ENCODE measurements at regions not wholly inside any gene's neighbourhood (a gene's known extent, or its start where the extent isn't known, plus 50 kb on each side); places are given as distances from the start of the nearest gene placed in this dataset.

- dilution Hi-C loops (cut with HindIII; ENCODE audit: low sequenced_read_pairs, unreplicated experiment) (no loop called here), in situ Hi-C loops (cut with MboI; ENCODE audit: low sequenced_read_pairs) (no loop called here), intact Hi-C loops (cut with micrococcal nuclease) (no loop called here)
- H2AFZ ChIP-seq (replicated peaks; ENCODE audit: low read length, poor library complexity) = no peak overlapping the region
- H3K9me3 ChIP-seq (ENCODE audit: control insufficient read depth, insufficient read depth, low read length) = no peaks in the 10 kb centered on the region
- H3K18ac ChIP-seq (ENCODE audit: low read depth, low read length) = no peak overlapping the region
- POLR2A ChIA-PET (ENCODE audit: unreplicated experiment) = no interaction called here
- TF ChIP-seq MAFK (IDR thresholded peaks at IDR 0.05; ENCODE audit: low read depth, low read length) (peak; percentile 33; the same call in 1 of the 2 replicates), ELK1 (IDR thresholded peaks at IDR 0.05; ENCODE audit: borderline replicate concordance, low read depth, low read length) (no peak)
- no peaks in the 10 kb centered on the region for H4K20me1 ChIP-seq (ENCODE audit: insufficient read depth, low read length)
- no peak for ATAC-seq (ENCODE audit: low read depth)
- H3K9ac ChIP-seq (ENCODE audit: low read depth, low read length) = no peak overlapping the region
- H3K27me3 ChIP-seq (ENCODE audit: control insufficient read depth, insufficient read depth, low read length) = peaks cover 3% of the 10 kb centered on the region
- H3K4me3 ChIP-seq (ENCODE audit: insufficient read depth, low read depth, low read length) = no peak overlapping the region
- no peak overlapping the region for H2BK5ac ChIP-seq (ENCODE audit: low read depth, low read length, poor library complexity, severe bottlenecking)
- no peak overlapping the region for H2BK20ac ChIP-seq (ENCODE audit: low read depth, low read length)
- no peak overlapping the region for H4K5ac ChIP-seq (ENCODE audit: low read depth, low read length)
- no peak overlapping the region for H3K14ac ChIP-seq (replicated peaks; ENCODE audit: low read depth, low read length)
- H4K91ac ChIP-seq (ENCODE audit: insufficient read depth, low read depth, low read length) = no peak overlapping the region
- no peak overlapping the region for H3K4me2 ChIP-seq (ENCODE audit: low read depth, low read length)
- H2AK5ac ChIP-seq (ENCODE audit: low read depth, low read length) = no peak overlapping the region
- WGBS, 2 experiments (ENCODE audit: extremely low coverage in 2 of 2, insufficient read length in 1 of 2) = no CpG with 5 or more reads among the region's 1 CpG
- H3K79me1 ChIP-seq (ENCODE audit: low read depth in 1 of 2, low read length in 2 of 2) = no peaks in the 10 kb centered on the region
- CTCF ChIA-PET = interaction anchor here (1.4 kb wide), 1 partner anchor 121 kb away, joined by 3 read pairs; no protein-coding TSS in a partner anchor
- H2BK15ac ChIP-seq (ENCODE audit: low read depth, low read length) = no peak overlapping the region
- no peak overlapping the region for H3K56ac ChIP-seq (ENCODE audit: extremely low read depth, insufficient read depth, low read length)
- H2BK120ac ChIP-seq (ENCODE audit: low read depth, low read length) = no peak overlapping the region
- H3K9me1 ChIP-seq (ENCODE audit: insufficient read depth, low read length) = no peaks in the 10 kb centered on the region
- BruUV-seq (replicated peaks) = no TSS peak
- no peak overlapping the region for H3K23ac ChIP-seq (ENCODE audit: low read depth, low read length)
- H3K27ac ChIP-seq (ENCODE audit: insufficient read depth, low read length) = no peak overlapping the region
- no peak for DNase-seq
- no peak overlapping the region for H4K8ac ChIP-seq (ENCODE audit: low read depth in 2 of 2, low read length in 2 of 2)
- no peaks in the 10 kb centered on the region for H3K36me3 ChIP-seq (ENCODE audit: control insufficient read depth, insufficient read depth, low read length)
- no peak overlapping the region for H3K4ac ChIP-seq (ENCODE audit: low read depth, low read length)
- H2AK9ac ChIP-seq (replicated peaks; ENCODE audit: low read depth, low read length, poor library complexity) = no peak overlapping the region
- no peaks in the 10 kb centered on the region for H3K4me1 ChIP-seq (ENCODE audit: control insufficient read depth, insufficient read depth, low read length)
These were observed 176.1 kb downstream of the GOLIM4 start for GRCh38 chr3:167919590-167919989.

All from IMR-90 (cell line).